ENCODE measurements at regions not wholly inside any gene's neighbourhood (a gene's known extent, or its start where the extent isn't known, plus 50 kb on each side); places are given as distances from the start of the nearest gene placed in this dataset.

DNA sequence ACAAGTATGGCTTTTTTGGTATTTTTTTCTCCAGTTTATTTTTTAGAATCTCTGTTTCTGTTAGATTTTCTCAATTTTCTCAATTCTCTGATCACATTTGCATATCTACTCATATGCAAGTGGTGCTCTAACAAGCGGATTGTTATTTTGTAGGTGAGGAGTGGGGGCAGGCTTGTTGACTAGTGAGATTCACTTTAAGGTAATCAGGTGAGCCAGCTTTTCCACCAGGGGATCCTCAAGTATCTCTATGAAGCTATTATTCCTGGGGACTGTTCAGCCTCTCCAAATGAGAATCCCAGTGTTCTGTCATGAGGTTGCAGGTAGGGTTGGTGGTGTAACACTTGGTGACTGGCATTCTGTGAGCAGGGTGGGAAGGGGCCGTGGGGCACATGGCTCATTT, 274.3 kb upstream of the FERMT1 start:
- TF ChIP-seq CTCF (IDR thresholded peaks at IDR 0.05 in 8 of 11, conservative IDR thresholded peaks at IDR 0.05 in 3 of 11) (no peak), POLR2AphosphoS5 (IDR thresholded peaks at IDR 0.05) (no peak), POLR2A (IDR thresholded peaks at IDR 0.05) (no peak)

Data from spleen (tissue), 7 donors.